K562 (cell line): ENCODE measurements at regions not wholly inside any gene's neighbourhood (a gene's known extent, or its start where the extent isn't known, plus 50 kb on each side); places are given as distances from the start of the nearest gene placed in this dataset.

ENCODE experiments used
- ATAC-seq: fragments of 200-7000 bp; cut with Tn5 transposase; 3 replicates; pipeline ENCODE4 v1.9.1; 2020; ENCODE audit warnings: moderate library complexity
- BruUV-seq: library from RNA; stranded (reverse); fragments of 400-500 nt; replicated peaks from 2 replicates; lab custom pipeline; 2021; lab: Mats Ljungman, UMichigan
- CTCF ChIA-PET: fragments of 300-600 bp; formaldehyde crosslinking; extraction: SDS; loops from one replicate; lab custom pipeline; 2021; ENCODE audit warnings: low intra/inter-chr PET ratio; lab: Yijun Ruan, JAX
- POLR2A ChIA-PET: fragments of 300-600, 350-650 bp; sonication (Branson Sonifier 250); formaldehyde crosslinking; extraction: SDS; loops from one replicate; lab custom pipeline; 2021; ENCODE audit warnings: antibody characterized with exemption, inconsistent platforms; lab: Yijun Ruan, JAX
- DNase-seq, 4 experiments: peaks; one replicate each; pipeline versions ENCODE4 v3.0.0 to v3.0.0-alpha.2; 2011 to 2018; ENCODE audit warnings: low spot score in 3 of 4, mixed read lengths in 3 of 4; ENCODE audit errors: extremely low read depth in 1 of 4
- FAIRE-seq: peaks from 2 replicates; lab custom pipeline; 2011; peaks lifted over from hg19 to GRCh38; lab: Jason Lieb, UNC
- H2AFZ ChIP-seq: 2 replicates; pipeline ENCODE4 v1.6.0; 2011; ENCODE audit warnings: low read depth, low read length, control low read depth, inconsistent platforms
- H3K27ac ChIP-seq: fragments of 200-600 bp; 3 replicates; pipeline ENCODE4 v1.8.0; 2011; ENCODE audit warnings: low read depth, mild to moderate bottlenecking, control low read depth, inconsistent platforms, low read length, moderate library complexity, mixed read lengths; ENCODE audit errors: extremely low read depth
- H3K27me3 ChIP-seq, 2 experiments: fragments of 300-600 bp in 1 of 2; 2 replicates in 1 of 2; 3 replicates in 1 of 2; pipeline versions ENCODE4 v1.6.0 to v1.8.0; 2011; ENCODE audit warnings: inconsistent platforms in 2 of 2, low read length in 2 of 2, mild to moderate bottlenecking in 1 of 2, mixed read lengths in 1 of 2, moderate library complexity in 1 of 2; ENCODE audit not compliant: control insufficient read depth in 2 of 2, insufficient read depth in 2 of 2
- H3K36me3 ChIP-seq: fragments of 300-600 bp; 3 replicates; pipeline ENCODE4 v1.8.0; 2011; ENCODE audit warnings: mild to moderate bottlenecking, low read length, inconsistent platforms; ENCODE audit not compliant: control insufficient read depth, insufficient read depth
- H3K4me1 ChIP-seq, 2 experiments: fragments of 200-600 bp in 1 of 2; replicated peaks in 1 of 2; 2 replicates in 1 of 2; 3 replicates in 1 of 2; pipeline versions ENCODE4 v1.5.1 to v1.8.0; 2011; ENCODE audit warnings: inconsistent platforms in 2 of 2, low read length in 2 of 2, mild to moderate bottlenecking in 1 of 2, mixed read lengths in 1 of 2, moderate library complexity in 1 of 2; ENCODE audit not compliant: control insufficient read depth in 2 of 2, insufficient read depth in 2 of 2
- H3K4me2 ChIP-seq: 2 replicates; pipeline ENCODE4 v1.6.1; 2011; ENCODE audit warnings: low read length, control low read depth, inconsistent platforms, mixed read lengths; ENCODE audit not compliant: insufficient read depth
- H3K4me3 ChIP-seq: fragments of 200-600 bp; sonication (generic), shearing (Covaris generic); 2 replicates; pipeline ENCODE4 v1.5.1; 2016; ENCODE audit warnings: control low read depth, inconsistent platforms
- H3K79me2 ChIP-seq: fragments of 200-600 bp; 3 replicates; pipeline ENCODE4 v1.8.0; 2011; ENCODE audit warnings: low read length, inconsistent platforms; ENCODE audit not compliant: control insufficient read depth, insufficient read depth
- H3K9ac ChIP-seq, 2 experiments: 2 replicates each; pipeline versions ENCODE4 v1.6.0 to v1.6.1; 2011; ENCODE audit warnings: low read depth in 2 of 2, low read length in 2 of 2, control low read depth in 1 of 2, inconsistent platforms in 1 of 2, mild to moderate bottlenecking in 1 of 2, mixed read lengths in 1 of 2; ENCODE audit not compliant: insufficient read depth in 1 of 2
- H3K9me1 ChIP-seq: one replicate; pipeline ENCODE4 v1.6.0; 2011; ENCODE audit warnings: inconsistent platforms, mild to moderate bottlenecking, low read length, moderate library complexity; ENCODE audit not compliant: control insufficient read depth, insufficient read depth
- H3K9me3 ChIP-seq: replicated peaks from 2 replicates; pipeline ENCODE4 v1.5.1; 2011; ENCODE audit warnings: low read depth, low read length, inconsistent platforms; ENCODE audit not compliant: control insufficient read depth, insufficient read depth
- H4K20me1 ChIP-seq: replicated peaks from 2 replicates; pipeline ENCODE4 v1.6.1; 2011; ENCODE audit warnings: low read length, inconsistent platforms, mixed read lengths; ENCODE audit not compliant: control insufficient read depth, insufficient read depth
- CEBPG ChIP-seq, 3 experiments: fragments of 200-800 bp in 1 of 3; sonication (Bioruptor generic) in 1 of 3; sonication (generic) in 1 of 3; formaldehyde crosslinking in 1 of 3; IDR thresholded peaks in 2 of 3; conservative IDR thresholded peaks in 1 of 3; 2 replicates each; pipeline versions ENCODE4 v1.6.1 to v1.8.0; 2016 to 2022; ENCODE audit warnings: missing compliant biosample characterization in 2 of 3, missing genetic modification characterization in 2 of 3, mild to moderate bottlenecking in 1 of 3, missing genetic modification reagents in 1 of 3
- CHCHD3 ChIP-seq: fragments of 250-450 bp; sonication (Bioruptor Pico); IDR thresholded peaks from 2 replicates; pipeline ENCODE4 v2.1.2; 2022; ENCODE audit warnings: mild to moderate bottlenecking
- EP300 ChIP-seq: IDR thresholded peaks from 2 replicates; pipeline ENCODE4 v1.6.1; 2012; ENCODE audit warnings: low read length, improper control_type of control experiment
- HDAC3 ChIP-seq: fragments of 450-650 bp; IDR thresholded peaks from 2 replicates; pipeline ENCODE4 v1.6.1; 2018; ENCODE audit warnings: borderline replicate concordance, mild to moderate bottlenecking, moderate library complexity; ENCODE audit not compliant: partially characterized antibody
- WGBS: fragments of 100-300 bp; shearing (Covaris generic); methylation state at CpG from one replicate; pipeline ENCODE4 v1.1.6; 2016; ENCODE audit warnings: low coverage, mixed read lengths; ENCODE audit not compliant: insufficient coverage; ENCODE audit errors: missing lambda C conversion rate; 5-methylcytosine and 5-hydroxymethylcytosine counted together
- in situ Hi-C: fragments of 300-500 bp; cut with MboI; formaldehyde crosslinking; loops from 4 replicates; pipeline ENCODE4 v1.15.0; 2018; ENCODE audit warnings: inconsistent platforms, mixed read lengths
- intact Hi-C: fragments of 100-400 bp; cut with micrococcal nuclease; formaldehyde crosslinking; loops from 2 replicates; pipeline ENCODE4 v1.14.2; 2022
- TF ChIP-seq, protein P1 (sequence below): IDR thresholded peaks from 2 replicates; pipeline ENCODE4 v1.6.1; 2012; ENCODE audit warnings: low read depth, low read length, improper control_type of control experiment, borderline replicate concordance

DNA sequence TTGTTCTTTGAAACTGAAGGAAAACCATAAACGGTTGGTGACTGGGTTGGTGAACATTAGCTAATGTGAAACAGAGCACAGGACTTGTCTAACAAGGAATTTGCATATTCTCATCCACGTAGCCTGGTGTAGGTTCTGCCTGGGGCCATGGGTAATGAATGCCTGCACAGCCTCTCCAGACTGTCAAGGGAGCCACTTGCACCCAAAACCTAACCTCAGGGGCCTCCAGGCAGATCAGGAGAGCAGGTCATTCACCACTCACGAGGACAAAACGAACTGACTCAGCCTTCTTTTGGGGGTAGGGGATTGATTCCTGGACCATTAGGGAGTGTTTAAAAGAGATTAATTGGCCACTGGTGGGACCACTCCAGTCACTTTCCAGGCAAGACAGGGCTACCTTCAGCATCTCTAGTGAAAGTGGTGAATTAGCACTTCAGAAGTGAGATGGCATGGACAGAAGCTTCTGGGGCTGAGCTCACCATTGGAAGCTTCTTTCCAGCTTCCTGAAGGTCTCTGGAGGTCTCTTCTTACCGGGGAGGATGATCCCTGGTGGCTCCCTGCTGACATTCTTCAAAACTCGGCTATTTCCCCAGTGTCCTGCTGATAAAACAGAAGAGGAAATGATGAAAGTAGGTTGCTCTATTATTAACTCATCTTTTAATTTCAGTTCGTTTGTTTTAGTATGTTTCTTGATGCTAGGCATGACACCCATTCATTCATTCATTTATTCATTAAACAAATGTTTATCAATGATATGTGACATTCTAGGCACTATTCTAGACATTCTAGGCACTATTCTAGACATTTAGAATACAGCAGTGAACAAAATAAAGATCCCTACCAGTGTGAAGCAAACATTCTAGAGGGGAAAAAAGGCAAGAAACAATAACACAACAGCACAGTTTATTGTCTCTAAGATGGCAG, 104.5 kb upstream of the LNX1 start:
- Histone ChIP-seq H3K27ac (no peak overlapping the region), H3K79me2 (no peaks in the 10 kb centered on the region), H3K27me3 (peaks cover 0 to 5% of the 10 kb centered on the region in 2 experiments; a peak in 1 of 5 replicates), H3K4me2 (no peak overlapping the region), H3K9ac (no peak overlapping the region), H3K9me1 (no peaks in the 10 kb centered on the region), H3K9me3 (no peaks in the 10 kb centered on the region), H3K36me3 (no peaks in the 10 kb centered on the region), H3K4me3 (no peak overlapping the region), H4K20me1 (no peaks in the 10 kb centered on the region)
- ChIA-PET CTCF (no interaction called here), POLR2A (no interaction called here)
- intact Hi-C loops (no loop called here), in situ Hi-C loops (no loop called here)
- FAIRE-seq (no peak), DNase-seq (no peak), ATAC-seq (no peak)
- 1% methylated on average over 7 of the region's 7 CpGs for WGBS
- TF ChIP-seq EP300 (no peak), HDAC3 (no peak), CHCHD3 (CRISPR knock-in tag) (no peak), CEBPG (CRISPR knock-in tag; IDR thresholded peaks at IDR 0.05) (no peak), CEBPG (tag; conservative IDR thresholded peaks at IDR 0.05 in 1 of 2, IDR thresholded peaks at IDR 0.05 in 1 of 2) (0 out of 4 replicates have a peak, but pooled peaks of 1 of the 2 experiments have one; percentile 33)
- TF ChIP-seq, protein P1, sequence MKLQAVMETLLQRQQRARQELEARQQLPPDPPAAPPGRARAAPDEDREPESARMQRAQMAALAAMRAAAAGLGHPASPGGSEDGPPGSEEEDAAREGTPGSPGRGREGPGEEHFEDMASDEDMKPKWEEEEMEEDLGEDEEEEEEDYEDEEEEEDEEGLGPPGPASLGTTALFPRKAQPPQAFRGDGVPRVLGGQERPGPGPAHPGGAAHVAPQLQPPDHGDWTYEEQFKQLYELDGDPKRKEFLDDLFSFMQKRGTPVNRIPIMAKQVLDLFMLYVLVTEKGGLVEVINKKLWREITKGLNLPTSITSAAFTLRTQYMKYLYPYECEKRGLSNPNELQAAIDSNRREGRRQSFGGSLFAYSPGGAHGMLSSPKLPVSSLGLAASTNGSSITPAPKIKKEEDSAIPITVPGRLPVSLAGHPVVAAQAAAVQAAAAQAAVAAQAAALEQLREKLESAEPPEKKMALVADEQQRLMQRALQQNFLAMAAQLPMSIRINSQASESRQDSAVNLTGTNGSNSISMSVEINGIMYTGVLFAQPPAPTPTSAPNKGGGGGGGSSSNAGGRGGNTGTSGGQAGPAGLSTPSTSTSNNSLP: no peak
- TF ChIP-seq, all 486 proteins: peak for 1
- BruUV-seq: no TSS peak
- H3K4me1 ChIP-seq: no peaks in the 10 kb centered on the region
- no peak overlapping the region for H2AFZ ChIP-seq
